ENCODE measurements at regions not wholly inside any gene's neighbourhood (a gene's known extent, or its start where the extent isn't known, plus 50 kb on each side); places are given as distances from the start of the nearest gene placed in this dataset.
A peak's percentile ranks its signal among the peaks of the same experiment; 100 is the strongest.

- peak; percentile 34 for DNase-seq
Measured at GRCh38 chr1:238252033-238252802, 361.5 kb upstream of the ZP4 start.

DNA sequence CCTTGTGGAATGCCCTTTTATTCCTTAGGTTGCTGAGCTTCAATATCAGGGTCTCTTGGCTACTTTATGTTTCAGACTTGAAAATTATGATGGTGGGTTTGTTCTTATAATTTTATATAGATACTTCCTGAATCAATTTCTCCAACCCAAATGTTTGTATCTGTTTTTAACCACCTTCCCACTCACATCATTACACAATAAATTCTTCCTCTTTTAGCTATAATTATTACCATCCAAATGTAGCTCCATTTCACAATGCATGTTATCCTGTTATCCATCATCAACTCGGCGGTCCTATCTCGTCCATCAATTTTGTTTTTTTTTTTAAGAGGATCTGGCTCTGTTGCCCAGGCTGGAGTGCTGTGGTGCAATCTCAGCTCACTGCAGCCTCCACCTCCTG, 357.6 kb upstream of the ZP4 start:
- no peak for DNase-seq

DNA sequence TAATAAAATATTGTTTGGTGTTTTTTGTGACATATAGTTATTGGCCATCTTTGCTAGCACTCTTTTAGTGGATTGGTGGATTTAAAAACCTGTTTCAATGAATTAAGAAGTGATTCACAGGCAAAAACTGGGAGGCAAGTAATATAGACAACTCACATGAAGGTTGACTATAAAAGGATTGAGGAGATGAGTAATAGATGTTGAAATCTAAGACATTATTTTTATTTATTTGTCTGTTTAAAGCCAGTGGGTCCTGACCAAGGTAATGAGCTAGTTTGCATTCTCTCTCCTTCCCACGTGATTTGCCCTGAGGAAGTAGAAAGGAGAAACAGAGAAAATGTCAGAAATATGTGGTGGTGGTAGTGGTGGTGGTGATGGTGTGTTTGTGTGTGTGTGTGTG, 351.5 kb upstream of the ZP4 start:
- DNase-seq = no peak

DNA sequence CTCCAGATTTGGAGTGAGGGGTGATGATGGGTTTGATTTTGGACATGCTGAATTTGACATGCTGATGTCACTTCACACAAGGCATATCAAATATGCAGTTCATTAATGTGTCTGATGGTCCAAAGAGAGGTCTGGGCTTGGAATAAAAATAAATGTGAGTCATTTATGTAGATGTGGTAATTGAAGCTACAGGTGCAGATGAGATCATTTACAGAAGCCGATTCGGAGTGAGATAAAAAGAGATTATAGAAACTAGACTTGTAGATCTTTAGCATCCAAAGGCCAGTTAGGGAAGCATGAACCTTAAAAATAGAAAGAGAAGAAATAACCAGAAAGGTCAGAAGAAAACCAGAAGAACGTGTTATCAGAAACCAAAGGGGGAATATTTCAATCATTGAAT, 350.9 kb upstream of the ZP4 start:
- no peak for DNase-seq

DNA sequence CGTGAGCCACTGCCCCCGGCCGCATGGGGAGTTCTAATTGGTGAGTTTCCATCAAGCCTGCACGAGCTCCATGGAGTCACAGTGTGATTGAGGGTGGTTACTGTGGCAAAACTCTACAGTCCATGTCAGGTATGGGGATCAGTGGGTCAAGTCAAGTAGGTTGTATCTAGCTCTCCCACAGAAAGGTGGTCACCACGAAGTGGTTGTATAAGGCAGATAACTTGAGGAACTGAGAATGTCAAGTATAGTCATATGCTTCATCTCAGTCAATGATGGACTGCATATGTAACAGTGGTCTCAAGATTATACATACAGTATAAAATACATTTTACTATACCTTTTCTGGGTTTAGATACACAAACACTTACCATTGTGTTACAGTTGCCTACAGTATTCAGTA, 348.6 kb upstream of the ZP4 start:
- no peak for DNase-seq

DNA sequence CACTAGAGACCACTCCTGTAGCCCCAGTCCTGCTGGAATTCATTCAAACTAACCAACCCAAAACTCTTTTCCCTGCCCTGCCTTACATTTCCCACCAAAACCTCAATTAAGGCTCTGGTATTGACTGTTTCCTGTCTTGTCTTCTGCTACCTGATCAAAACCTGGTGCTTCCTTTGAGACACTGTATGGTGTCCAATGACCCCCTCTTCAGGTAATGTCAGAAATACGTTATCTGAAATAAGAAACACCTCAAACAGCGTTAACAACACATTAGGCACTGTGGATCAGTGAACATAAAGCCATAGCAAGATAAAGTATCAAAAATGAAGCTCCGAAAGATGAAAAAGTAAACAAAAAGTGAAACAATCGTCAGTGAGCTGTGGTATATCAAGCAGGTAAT, 343.2 kb upstream of the ZP4 start:
- no peak for DNase-seq

DNA sequence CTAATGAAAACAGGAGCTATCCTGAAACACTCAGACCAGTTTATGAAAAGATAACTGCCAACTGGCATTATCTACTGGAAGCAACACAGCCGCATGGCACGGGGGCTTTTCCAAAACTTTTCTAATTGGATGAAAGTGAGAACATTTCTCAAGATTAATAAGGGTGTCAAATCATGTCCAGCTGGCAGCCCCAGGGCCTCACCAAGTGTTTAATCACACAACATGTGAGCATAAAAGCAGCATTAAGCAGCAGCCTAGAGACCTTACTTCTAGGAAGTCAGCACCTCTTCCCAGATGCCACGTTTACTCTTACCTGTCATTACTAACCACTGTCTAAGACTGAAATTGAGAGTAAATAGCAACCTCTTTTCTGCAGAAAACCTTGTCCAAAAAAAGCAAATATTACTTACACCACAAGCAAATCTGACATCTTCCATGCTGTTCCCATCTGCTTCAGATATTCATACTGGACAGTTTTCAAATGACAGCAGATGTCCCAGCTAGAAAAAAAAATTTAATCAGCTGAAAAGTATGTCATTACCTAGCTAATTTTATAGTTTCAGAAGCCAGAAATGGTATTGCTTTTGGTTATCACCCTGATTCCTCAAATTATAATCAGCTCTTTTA, 341.5 kb upstream of the ZP4 start:
- DNase-seq = no peak

DNA sequence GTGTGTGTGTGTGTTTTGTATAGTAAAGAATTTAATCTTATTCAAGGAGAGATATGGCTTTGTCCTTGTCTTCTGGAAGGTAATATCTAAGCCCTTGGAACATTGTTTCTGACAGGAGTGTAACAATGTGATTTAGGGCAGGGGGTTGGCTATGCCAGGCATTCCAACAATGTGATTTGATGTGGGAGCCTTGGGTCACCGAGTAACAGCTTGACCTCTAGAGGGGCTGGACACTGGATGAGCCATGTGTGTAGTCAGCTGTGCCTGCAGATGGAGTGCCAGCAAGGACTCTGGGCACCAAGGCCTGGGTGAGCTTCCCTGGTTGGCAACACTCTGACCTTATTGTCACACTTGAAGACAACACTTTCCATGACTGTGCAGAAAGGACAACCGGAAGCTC, 336.1 kb upstream of the ZP4 start:
- no peak for DNase-seq

DNA sequence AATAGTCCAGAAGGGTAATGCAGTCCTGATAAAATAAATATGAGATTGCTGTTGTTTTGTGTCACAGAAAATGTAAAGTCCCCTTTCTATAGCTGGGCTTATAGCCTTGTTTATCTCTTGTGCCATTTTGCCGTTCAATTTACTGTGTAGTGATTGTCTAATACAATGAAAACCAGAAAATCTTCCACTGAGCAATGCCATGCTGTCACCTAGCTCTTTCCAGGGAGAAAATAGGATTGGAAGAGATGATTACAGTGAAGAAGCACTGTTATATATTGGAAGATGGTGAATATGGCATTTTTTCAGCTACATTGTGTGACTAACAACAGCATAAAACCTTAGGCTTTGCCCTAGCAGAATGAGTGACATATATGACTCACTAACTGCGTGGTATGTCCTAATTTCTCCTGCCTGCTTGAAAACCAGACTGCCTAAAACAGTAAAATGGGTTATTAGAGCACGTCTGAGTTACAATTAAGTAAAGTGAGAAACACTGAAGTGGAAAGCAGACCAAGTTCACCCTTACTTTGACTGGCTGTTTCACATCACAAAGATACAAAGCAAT, 332.4 kb upstream of the ZP4 start:
- no peak for DNase-seq

DNA sequence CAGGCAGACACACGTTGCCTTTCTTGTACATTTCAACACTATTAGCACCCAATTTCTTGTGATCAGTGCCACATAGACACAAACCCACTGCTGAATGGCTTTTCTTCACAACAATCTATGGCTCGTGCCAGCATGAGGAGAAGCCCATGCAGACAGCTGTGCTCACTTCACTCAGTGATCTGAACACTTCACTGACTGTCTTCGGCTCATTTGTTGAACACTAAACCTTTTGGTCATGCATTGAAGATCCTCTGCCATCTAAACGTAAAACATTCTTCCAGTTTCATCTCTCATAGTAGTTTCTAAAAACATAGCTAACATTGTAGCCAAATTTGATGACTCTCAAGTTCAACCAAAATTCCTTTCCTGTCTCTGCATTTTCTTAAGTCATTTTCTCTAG, 331.0 kb upstream of the ZP4 start:
- DNase-seq = no peak

GRCh38 chr1:238214449-238214848, 323.7 kb upstream of the ZP4 start:
- no peak for DNase-seq

GRCh38 chr1:238205045-238205662, 314.4 kb upstream of the ZP4 start:
- no peak for DNase-seq

DNA sequence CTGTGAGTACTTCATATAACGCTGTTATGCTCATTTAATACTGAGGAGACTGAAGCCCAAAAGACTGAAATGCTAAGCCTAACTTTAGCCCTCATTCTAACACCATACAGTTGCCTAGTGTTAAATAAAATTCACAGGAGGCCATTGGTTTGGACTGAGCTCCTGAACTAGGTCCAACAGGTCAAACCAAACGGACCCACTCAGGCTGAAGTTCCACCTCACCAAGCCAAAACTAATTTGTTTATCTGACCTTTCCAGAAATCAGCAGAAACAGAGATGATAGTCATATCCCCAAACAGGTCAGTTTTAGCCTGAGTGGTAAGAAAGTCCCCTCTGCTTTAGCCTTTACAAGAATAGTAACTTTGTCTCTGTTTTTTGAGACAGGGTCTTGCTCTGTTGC, 311.3 kb upstream of the ZP4 start:
- no peak for DNase-seq

DNA sequence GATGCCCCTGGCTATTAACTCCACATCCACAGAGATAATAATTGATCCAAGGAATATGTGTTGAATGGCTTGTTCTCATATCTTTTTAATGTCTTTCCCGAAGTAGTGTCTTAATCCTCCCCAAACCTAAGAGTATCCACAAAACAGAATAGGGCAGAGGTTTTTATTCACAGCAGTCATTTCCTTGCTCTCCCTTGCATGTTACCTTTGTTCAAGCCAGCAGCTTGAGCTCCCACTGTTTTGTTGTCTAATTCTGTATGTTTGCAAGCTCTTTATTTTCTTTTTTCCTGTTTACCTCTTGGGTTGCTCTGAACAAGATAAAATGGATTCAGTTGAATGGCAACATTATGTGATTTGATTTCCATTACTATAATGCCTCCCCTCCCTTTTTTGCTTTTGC, 308.6 kb upstream of the ZP4 start:
- DNase-seq = no peak

DNA sequence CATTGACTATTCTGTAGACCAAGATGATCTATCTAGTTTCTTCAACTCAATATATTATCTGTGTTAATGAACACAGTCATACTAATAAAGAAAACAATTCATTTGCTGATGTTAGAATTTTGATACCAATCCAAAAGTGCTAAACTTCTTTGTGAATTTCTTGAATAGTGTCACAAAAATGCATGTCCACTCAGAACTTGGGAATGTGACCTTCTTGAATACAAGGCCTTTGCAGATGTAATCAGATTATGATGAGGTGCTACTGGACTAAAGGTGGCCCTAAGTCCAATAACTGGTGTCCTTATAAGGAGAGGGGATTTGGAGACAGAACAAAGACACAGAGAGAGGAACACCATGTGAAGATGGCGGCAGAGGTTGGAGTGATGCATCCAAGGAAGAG, 305.8 kb upstream of the ZP4 start:
- DNase-seq = no peak

DNA sequence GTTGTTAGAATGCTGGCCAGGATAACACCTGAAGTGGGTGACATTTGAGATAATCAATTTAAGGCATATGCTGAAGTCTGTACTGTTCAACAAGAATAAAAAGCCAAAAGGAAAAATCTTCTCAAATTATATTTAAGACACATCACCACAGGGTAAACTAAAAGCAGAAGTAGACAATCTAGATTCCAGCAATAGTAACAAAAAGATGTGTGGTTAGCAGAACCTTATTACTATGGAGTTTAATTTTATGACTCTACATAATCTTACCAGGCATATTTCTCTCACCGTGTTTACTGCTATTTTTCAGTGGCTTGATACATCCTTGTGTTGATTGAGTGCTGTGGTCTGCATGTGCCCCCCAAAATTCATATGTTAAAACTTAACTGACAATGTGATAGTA, 300.4 kb upstream of the ZP4 start:
- DNase-seq = no peak

- no peak for DNase-seq
Measured at GRCh38 chr1:238187575-238187949, 296.8 kb upstream of the ZP4 start.

DNA sequence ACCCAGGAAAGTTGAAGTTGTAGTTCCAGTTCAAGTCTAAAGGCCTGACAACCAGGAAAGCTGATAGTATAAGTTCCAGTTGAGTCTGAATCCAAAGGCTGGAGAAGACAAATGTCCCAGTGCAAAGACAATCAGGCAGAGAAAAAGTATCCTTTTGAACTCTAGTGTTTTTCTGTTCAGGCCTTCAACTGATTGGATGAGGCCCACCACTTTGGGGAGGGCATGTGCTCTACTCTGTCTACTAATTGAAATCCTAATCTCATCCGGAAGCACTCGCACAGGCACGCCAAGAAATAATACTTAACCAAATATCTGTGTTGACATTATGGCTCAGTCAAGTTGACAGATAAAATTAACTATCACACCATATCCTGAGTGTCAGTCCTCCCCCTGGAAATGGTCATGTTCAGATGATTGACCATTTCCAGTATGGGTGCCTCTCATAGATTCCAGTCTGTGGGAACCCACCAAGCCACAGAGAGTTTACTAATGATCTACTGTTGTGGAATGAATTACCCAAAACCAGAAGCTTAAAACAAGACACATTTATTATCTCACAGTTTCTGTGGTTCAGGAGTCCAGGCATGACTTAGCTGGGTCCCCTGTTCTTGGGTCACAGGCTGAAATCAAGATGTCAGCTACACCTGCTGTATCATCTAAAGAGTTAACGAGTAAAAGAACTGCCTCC, 296.3 kb upstream of the ZP4 start:
- DNase-seq = no peak

- no peak for DNase-seq
Measured at GRCh38 chr1:238177960-238178645, 287.4 kb upstream of the ZP4 start.

- DNase-seq = no peak
Measured at GRCh38 chr1:238177351-238177750, 286.6 kb upstream of the ZP4 start.

DNA sequence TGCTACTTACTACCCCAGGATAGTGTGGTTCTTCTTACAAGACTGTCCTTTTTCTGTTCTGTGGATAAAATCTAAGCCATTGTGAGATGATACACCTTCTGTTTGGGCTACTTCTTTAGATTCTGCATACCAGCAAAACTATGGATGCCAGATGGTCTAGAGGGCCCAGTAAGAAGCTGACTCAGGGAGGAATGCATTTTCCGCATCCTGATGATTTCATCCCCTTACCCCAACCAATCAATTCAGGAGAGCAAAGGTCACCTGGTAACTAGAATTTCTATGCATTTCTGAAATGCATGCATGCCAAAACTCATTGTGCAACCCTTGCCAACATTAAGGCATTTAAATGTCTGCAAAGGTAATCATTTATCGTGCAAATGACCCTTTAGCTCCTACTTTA, 285.7 kb upstream of the ZP4 start:
- no peak for DNase-seq

GRCh38 chr1:238171985-238172384, 281.3 kb upstream of the ZP4 start:
- DNase-seq = no peak

GRCh38 chr1:238161955-238162354, 271.2 kb upstream of the ZP4 start:
- no peak for DNase-seq

Measured in hematopoietic multipotent progenitor cell treated with erythropoietin and hydrocortisone succinate and interleukin-3 and kit ligand, for 8 days (in vitro differentiated cells).